Activated CD4-positive, CD25-positive, alpha-beta regulatory T cell treated with anti-CD3 and anti-CD28 coated beads, Interleukin-2, amount 50 U/mL, for 24 hours (primary cell): ENCODE measurements at regions not wholly inside any gene's neighbourhood (a gene's known extent, or its start where the extent isn't known, plus 50 kb on each side); places are given as distances from the start of the nearest gene placed in this dataset.
A peak's percentile ranks its signal among the peaks of the same experiment; 100 is the strongest.

Experiments
- ATAC-seq, 2 donors: fragments of 150-1000 bp; cut with Tn5 transposase; one replicate each; pipeline ENCODE4 v1.10.0; 2021; ENCODE audit warnings: mild to moderate bottlenecking in 1 of 2, moderate library complexity in 1 of 2

DNA sequence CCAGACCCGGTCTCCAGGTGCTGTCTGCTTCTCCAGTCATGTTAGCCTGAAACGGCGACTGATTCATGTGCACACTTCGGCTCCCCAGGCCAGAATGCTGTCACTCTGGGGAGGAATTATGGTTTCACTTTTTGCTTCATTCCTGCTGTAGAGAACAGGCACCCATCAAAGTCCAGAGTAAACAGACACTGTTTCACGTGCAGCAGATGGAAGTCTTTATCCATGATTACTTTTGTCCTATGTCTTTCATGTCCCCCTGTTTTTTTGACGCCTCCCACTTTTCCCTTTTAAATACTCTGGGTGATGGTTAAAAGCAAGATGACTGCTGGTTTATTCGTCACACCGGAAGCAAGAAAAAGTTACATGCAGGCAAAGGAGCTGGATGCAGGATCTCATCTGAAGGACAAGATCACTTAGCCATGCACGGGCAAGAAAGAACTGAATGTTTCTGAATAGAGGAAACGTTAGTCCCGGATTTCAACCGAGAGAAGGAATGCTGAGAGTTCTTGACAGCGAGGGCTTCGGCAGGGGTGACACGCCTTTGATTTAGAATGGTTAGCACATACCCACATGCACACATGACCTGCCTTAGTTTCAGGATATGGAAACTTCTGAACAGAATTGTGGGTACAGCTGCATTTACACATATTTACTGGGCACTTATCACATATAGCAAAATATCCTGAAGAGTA, 250.0 kb upstream of the KLF6 start:
- no peak for ATAC-seq

DNA sequence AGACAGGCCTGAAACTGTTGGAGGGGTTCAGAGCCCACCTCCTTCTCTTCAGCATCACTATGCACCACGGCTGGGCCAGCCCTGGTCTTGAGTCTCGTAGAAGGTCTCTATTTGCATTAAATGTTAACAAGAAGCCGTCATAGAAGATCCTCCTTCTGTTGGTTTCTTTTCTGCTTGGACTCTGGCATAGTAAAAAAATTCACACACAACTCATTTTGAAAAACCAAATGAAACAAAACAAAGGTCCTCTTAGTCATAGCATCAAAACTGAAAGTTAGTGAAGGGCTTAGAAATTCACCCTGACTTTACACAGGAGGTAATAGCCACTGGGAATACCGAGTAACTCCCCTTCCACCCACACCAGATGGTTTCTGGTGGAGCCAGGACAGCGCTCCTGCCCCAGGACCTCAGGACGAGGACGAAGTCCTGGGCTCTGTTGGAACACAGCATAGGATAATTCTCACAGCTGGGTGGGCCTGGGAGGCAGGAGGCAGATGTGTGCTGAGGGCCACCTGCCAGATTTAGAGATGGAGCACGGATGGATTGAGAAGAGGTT, 248.4 kb upstream of the KLF6 start:
- ATAC-seq, result peak; percentile 91 to 92

DNA sequence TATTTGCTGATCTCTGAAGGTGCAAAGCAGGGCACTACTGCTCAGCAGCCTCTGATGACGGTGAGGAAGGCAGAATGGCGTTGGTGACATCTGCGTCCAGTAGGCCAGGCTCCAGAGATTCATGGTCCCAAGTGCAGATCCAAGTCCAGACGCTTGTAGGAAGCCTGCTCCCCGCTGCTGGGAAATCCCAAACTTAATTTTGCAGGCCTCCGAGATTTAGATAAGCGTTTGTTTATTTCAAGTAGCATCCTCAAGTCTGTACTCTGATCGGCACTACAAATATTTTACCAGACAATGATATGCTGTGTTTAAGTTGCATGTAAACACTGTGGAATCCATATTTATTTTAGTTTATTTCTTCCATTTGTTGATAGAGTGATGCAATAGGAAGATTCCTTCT, 244.9 kb upstream of the KLF6 start:
- no peak for ATAC-seq

DNA sequence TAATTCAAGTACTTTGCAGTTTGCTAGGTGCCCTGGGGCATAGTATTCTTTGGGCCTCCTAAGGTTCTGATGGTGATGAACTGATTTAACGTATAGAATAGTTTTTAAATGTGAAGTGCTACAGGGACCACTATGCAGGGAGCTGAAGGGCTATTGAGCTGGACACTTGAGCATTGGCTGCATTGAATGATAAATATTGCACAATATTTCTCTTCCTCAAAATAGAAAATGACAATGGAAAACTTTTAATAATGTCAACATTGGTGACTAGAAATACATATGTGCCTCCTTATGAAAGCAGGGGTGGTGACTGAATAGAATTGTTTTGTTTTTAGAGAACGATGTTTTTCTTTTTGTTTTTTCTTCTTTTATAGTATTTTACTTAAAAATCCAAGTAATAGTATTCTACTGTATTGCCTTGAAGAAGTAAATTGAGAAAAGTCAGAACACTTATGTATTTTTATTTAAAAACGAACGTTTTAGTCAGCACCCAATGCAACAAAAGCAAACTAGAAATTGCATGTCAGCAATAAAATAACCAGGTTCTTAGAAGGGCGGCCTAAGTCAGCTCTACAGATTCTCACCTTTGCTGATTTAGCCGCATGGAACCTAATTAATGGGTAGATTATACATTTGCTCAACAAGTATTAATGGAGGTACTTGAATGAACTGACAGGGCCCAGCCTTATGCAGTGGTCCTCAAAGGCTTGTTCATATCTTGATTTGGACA, 244.0 kb upstream of the KLF6 start:
- no peak for ATAC-seq

DNA sequence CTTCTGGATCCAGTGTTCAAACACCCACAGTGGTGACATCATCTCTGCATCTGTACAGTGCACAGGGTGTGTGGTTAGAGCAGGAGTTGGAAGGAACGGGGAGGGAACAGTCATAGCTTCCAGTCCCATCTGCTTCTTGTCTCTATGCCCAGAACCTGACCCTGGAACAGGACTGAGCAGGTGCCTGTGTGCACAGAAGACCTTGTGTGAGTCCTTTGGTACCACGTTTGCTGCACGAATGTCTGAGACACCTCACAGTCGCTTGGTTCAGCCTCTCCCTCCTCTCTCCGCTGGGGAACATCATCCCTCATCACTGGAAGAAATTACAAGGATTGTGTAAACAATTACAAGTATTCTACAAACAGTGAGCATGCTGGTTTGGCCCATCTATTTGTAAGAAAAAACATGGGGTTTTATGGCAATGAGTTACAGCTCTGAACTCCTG, 243.0 kb upstream of the KLF6 start:
- ATAC-seq, result peak in 1 of 2 donors; percentile 27

DNA sequence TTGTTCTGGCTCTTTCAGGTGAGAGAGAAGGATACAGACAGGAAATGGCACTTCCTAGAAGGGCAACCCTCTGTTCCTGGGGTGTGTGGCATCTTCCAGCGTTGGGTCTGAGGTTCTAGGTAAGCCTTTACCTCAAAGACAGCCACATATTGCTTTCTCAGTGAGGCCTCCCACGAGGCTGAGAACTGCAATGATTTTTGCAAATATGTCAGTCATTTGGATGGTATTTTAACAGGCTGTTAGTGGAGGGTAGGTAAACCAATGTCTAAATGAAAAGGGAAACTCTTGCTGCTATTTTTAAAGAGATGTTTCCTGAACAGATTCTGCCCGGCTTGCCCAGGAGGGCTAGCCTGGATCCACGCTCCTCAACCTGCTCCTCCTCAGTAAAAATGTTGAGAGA, 240.3 kb upstream of the KLF6 start:
- ATAC-seq, result no peak

DNA sequence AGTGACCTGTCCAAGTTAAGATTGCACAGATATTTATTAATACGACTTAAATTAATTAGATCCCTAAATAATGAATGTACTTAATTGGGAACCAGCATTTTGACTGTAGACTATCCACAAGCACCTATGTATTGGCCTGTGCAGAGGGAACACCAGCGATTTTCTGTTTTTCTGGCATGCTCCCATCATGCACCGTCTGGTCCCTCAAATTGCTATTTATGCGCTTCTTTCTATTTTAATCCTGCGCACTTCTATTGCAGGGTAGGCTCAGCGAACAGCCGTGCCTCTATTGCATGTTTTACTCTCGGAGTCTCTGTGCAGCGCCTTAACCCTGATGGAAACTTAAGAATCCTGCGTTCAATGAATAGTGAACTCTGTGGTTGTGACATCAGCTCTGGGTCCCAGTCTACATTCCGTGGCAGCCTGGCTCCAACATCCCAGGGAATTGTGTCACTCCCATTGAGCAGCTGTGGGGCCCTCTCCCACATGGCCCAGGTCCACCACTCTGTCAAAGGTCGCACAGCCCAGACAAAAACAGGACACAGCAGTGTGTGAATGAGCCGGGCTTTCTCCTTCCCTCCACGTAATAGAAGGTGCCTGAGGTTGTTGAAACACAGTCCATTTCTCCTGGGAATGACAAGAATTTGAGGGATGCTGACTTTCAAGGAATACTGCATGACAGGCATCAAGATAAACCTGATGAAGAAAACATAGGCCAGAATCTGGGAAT, 239.7 kb upstream of the KLF6 start:
- ATAC-seq, result no peak

DNA sequence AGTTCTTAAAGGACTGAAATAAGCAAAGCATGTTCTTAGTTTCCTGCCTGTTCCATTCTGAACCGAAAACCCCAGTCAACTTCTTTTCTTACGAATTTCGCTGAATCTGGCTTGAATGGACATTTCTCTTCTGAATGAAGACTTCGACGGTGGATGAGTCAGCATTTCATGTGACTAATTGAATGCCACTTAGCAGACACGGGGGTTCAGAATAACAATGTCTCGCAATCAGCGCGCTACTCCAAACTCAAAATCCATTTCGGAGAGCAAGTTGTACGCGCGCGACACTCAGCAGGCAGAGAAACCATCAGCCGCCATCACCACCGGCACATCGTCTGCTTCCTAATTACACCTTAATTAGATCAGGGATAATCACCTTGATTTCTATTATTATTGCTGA, 239.0 kb upstream of the KLF6 start:
- ATAC-seq, result no peak

DNA sequence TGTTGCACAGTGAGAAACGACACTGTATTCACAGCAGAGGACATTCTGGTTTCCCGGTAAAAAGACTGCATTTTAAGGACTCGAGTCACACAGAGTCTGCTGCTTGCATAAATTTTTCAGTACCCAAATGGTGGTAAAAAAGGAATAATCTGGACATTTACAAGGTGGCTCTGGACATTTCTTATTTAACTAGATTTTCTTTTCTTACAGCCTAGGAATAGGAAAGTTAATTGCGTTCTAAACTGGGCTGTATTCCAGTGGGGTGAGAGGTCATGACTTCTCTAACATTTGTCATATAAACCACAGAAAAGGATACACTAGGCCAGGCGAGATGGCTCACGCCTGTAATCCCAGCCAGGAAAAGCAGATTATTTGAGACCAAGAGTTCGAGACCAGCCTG, 237.5 kb upstream of the KLF6 start:
- no peak for ATAC-seq

DNA sequence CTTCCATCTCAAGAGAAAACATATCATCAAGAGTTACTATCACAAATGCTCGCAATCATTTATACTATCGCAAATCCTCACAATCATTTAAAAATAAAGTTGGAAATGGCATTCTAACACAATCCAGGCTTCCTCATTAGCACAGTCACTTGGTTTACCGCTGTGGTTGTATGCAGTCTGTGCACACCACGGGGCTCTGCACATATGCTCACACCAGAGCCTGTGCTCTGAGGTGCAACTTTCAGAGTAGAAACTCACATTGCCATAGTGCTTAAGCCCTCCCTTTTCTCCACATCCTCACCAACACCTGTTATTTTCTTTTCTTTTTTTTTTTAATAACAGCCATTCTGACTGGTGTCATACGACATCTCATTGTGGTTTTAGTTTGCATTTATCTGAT, 235.6 kb upstream of the KLF6 start:
- no peak for ATAC-seq

DNA sequence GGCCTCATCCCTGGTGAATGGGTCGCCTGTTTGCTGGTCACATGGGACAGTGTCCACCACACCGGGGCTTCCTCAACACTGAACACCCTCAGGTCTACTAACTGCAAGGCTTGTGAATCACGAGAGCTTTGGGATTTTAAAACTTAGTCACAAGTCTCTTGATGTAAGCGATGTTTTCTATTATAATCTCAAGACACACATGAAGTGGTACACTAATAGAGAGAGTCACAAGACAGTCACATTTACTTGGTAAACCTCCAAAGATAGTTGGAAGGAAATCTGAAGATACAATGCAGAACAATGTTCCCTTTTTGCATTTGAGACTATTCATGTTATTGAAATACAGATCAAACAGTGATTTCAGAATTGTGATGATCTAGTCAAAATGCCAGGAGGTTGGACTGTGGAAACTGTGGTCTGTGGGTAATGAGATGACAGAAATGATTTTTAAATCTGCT, 233.1 kb upstream of the KLF6 start:
- peak; percentile 47 to 71 for ATAC-seq

DNA sequence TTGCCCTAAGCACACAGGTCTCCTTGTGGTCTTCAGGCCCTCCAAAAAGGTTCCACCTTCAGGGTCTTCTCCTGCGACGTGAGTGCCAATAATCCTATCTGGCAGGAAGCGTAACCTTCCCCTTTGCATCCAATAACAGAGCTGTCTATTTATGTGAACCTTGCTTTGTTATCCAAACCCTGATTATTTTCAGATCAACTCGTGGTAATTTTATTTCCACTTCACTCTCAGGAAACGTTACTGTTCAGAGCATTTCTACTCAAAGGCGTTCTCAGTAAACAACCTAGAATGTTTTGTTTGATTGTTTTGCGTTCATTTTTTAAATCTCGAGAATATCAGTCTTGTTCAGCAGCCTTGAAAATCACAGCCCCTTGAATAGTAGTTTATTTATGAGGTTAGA, 232.3 kb upstream of the KLF6 start:
- no peak for ATAC-seq

DNA sequence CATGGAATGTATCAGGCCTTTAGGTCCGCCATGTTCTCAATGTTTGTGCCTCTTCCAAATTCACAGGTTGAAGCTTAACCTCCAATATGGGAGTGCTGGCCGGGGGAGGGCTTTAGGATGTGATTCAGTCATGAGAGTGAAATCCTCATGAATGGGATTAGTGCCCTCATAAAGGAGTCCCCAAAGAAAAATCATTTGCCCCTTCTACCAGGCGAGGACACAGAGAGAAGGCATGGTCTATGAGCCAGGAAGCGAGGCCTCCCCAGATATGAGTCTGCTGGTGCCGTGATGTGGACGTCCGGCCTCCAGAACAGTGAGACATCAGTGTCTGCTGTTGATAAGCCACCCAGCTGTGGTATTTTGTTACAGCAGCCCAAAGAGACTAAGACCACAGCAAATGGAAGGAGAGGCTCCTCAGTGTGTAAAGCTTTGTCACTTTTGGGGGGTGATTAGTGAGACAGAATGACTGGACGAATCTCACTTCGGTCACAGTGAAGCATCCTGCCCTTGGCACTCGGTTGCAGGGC, 231.3 kb upstream of the KLF6 start:
- no peak for ATAC-seq

DNA sequence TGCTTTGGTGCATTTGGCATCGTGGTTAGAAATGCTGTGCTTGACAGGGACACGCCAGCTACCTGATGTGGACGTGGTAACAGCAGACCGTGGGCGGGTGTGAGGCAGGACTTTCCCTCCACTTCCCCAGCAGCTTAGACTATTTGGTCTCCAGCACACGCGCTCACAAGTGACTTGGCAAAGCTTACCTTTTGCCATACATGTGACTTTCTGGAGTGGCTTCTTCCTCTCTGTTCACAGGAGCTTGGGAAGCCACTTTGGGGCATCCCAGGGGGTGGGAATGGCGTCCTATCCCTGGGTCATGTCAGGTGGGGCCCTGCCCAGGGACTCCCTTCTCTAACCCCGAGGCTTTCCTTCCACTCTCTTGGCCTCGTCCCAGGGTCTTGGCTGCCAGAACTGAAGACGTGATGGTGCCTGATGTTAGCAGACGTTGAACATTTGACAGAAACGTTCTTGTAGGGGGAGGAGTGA, 228.7 kb upstream of the KLF6 start:
- ATAC-seq, result peak; percentile 65 to 67

DNA sequence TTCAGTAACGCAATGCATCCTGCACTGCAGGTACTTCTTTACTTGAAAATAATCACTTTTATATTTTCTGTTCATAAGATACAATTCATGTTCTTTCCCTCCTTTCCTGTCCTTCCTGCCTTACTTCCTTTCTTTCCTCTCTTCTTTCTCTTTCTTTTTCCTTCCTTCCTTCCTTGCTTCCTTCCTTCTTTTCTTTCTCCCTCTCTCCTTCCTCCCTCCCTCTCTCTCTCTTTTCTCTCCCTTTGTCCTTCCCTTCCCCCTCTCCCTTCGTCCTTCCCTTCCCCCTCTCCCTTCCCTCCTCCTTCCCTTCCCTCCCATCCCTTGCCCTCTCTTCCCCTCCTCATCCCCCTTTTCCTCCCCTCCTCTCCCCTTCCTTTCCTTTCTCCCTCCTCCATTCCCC, 227.8 kb upstream of the KLF6 start:
- no peak for ATAC-seq

DNA sequence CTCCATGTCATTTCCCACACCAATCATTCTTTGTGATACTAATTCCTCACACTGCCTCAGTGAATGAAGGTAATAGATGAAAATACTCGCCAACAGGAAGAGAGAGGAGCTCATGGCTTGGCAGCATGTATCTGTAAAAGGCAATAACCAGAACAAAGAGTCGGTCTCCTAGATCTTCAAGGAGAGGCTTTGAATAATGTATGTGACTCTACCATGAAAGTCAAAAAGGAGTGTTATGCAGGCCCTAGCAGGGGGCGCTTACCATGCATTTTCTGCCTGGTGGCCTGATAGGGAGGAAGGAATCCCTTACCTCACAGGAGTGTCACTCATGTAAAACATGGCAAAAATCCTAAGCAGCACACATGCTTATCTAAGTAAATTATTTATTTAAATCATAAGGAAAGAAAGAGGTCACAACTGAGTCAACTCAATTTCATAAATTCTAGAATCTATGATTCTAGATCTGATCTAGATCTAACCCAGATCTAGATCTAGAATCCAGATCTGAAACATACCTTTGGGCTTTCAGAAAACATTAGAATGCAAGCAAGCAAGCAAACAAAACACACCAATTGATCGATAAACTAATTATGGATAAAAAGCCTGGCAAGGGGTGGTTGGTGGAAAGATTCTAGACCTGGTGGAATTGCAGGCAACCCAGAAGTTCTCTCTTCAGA, 226.3 kb upstream of the KLF6 start:
- ATAC-seq, result no peak

DNA sequence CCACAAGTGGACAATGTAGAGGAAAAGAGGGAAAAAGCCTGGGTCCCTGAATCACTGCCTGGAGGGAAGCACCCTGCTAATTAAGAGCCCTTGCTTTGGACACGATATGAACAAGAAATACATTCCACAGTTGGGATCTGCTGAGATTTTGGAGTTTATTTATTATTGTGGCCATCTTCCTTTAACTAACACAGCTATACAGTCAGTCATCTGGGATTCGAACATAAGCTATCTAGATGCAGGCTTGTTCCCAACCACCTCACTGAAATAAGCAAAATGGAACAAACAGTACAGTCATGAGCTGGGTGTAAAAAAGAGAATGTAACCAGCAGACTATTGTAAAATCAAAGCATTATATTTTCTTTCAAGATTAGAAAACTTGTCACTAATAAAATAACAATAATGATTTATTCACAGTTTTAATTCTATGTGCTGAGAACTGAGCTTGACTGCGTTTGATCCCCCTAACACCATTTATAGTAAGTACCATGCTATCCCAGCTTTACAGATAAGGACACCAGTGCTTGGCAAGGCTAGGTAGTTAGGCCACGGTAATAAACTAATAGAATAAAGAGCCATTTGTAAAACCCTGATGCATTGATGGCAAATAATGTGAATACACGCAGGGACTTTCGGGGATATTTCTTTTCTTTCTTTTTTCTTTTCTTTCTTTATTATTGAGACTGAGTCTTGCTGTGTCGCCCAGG, 223.8 kb upstream of the KLF6 start:
- ATAC-seq, result no peak

DNA sequence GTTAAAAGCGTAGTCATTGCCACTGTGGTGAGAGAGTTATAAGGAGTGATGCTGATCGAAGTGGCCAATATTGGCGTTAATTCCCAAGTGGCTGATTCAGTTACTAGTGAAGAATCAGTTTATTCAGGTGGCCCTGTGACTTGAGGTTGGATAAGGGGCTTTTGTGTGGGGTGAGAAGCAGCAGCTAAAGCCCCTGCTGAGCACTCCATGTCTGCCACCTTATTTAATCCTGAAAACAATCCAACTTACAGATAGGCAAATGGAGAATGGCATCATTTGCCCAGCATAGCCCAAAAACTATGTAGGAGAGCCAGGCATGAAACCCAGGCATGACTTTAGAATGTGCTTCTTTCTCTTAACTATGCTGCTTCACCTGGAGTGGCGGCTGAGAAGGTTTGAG, 222.8 kb upstream of the KLF6 start:
- ATAC-seq, result no peak

DNA sequence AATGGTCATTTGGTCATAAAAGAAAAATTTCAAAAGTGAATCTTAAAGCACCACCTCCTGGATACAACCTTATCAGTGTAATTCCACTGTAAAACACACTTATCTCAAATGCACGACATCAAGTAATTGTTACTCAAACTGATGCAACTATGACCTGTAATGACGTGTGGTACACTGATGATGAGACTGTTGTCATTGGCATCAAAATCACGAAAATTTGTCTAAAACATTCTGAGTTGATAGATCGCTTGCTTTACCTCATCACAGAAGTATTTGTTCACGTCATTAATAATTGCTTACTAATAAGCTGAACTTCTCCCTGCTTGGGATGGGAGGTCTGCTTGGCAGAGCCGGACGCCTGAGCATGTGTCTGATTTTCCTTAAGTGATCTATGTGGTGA, 221.8 kb upstream of the KLF6 start:
- ATAC-seq, result no peak

DNA sequence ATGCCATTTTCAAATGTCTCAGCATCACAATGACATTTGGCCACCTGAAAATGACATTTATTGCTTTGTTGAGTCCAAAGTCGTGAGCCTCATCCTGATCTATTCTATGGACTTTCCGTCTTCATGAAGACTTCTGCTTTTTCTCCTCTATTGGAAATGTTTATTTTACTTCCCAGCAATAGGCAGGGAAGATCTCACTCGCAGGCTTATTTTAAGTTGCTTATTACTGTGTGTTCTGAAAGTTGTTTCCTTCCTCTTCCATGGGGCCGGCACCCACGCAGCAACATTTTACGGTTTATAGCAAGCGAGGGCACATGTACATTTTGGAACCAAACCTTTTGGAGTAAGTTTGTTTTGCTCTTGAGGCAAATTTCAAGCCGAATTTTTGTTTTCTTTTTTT, 221.0 kb upstream of the KLF6 start:
- ATAC-seq, result no peak

DNA sequence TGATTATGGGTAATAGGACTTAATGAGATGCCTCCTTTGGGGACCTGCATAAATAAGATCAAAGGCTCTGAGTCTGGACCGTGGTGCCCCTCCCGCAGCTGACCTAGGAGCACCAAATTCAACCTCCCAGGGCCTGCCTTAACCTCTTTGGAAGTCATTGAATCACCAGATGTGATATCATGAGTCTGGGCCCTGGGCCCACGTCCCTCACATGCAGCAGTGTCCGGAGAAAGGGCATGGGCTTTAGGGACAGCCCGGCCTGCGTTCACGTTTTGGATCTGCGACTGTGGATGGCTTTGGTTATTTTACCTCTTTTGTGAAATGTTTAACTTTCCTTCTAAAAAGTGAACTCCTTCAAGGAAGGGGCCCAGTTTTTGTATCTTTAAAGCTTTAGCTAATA, 220.0 kb upstream of the KLF6 start:
- no peak for ATAC-seq

DNA sequence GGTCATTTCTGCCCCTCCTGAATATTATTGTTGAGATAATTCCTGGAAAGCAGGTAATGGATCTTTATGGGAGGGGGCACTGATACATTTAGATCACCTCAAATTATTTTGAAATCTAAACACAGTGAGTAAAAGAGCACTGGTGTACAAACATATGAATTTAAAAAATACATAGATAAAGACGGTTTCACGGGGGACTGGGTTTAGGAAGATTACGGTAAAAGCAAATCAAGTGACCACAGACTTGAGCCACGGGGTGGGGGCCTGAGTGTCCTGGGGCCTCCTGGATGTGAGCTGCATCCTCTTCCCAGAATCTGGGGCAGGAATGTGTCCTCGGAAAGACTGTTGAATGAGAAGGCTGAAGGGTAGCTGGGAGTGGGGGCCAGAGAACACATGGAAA, 219.1 kb upstream of the KLF6 start:
- ATAC-seq, result no peak
